HEK293 (cell line): ENCODE measurements at regions not wholly inside any gene's neighbourhood (a gene's known extent, or its start where the extent isn't known, plus 50 kb on each side); places are given as distances from the start of the nearest gene placed in this dataset.
A peak's percentile ranks its signal among the peaks of the same experiment; 100 is the strongest.

ENCODE experiments used
- CTCF ChIP-seq: fragments of 450-650 bp; formaldehyde crosslinking; IDR thresholded peaks from 2 replicates; pipeline ENCODE4 v1.5.1; 2016; ENCODE audit warnings: missing biosample characterization, missing genetic modification characterization
- FEZF1 ChIP-seq: fragments of 450-650 bp; formaldehyde crosslinking; IDR thresholded peaks from 2 replicates; pipeline ENCODE4 v1.5.1; 2016; ENCODE audit warnings: missing biosample characterization, missing genetic modification characterization
- KLF8 ChIP-seq: fragments of 450-650 bp; formaldehyde crosslinking; IDR thresholded peaks from 2 replicates; pipeline ENCODE4 v1.5.1; 2016; ENCODE audit warnings: missing biosample characterization, missing genetic modification characterization
- RBAK ChIP-seq: fragments of 450-650 bp; formaldehyde crosslinking; IDR thresholded peaks from 2 replicates; pipeline ENCODE4 v1.5.1; 2016; ENCODE audit warnings: missing biosample characterization, missing genetic modification characterization
- SALL2 ChIP-seq: fragments of 450-650 bp; formaldehyde crosslinking; IDR thresholded peaks from 2 replicates; pipeline ENCODE4 v1.5.0; 2017; ENCODE audit warnings: missing biosample characterization, mild to moderate bottlenecking, missing genetic modification characterization, borderline replicate concordance
- SCRT2 ChIP-seq: fragments of 450-650 bp; formaldehyde crosslinking; IDR thresholded peaks from 2 replicates; pipeline ENCODE4 v1.5.1; 2016; ENCODE audit warnings: missing biosample characterization, missing genetic modification characterization
- SP2 ChIP-seq: fragments of 450-650 bp; formaldehyde crosslinking; IDR thresholded peaks from 2 replicates; pipeline ENCODE4 v1.5.1; 2016; ENCODE audit warnings: missing biosample characterization, missing genetic modification characterization
- TCF7L2 ChIP-seq: IDR thresholded peaks from 2 replicates; pipeline ENCODE4 v1.6.1; 2011; ENCODE audit warnings: low read depth, mild to moderate bottlenecking, inconsistent platforms, low read length, moderate library complexity, borderline replicate concordance
- ZBTB48 ChIP-seq: fragments of 450-650 bp; formaldehyde crosslinking; IDR thresholded peaks from 2 replicates; pipeline ENCODE4 v1.5.1; 2016; ENCODE audit warnings: missing biosample characterization, missing genetic modification characterization
- ZBTB6 ChIP-seq: fragments of 450-650 bp; formaldehyde crosslinking; IDR thresholded peaks from 2 replicates; pipeline ENCODE4 v1.5.1; 2017; ENCODE audit warnings: missing biosample characterization, missing genetic modification characterization
- ZNF140 ChIP-seq: fragments of 450-650 bp; formaldehyde crosslinking; IDR thresholded peaks from 2 replicates; pipeline ENCODE4 v1.5.1; 2016; ENCODE audit warnings: missing biosample characterization, missing genetic modification characterization
- ZNF18 ChIP-seq: fragments of 450-650 bp; formaldehyde crosslinking; IDR thresholded peaks from 2 replicates; pipeline ENCODE4 v1.5.1; 2016; ENCODE audit warnings: missing biosample characterization, missing genetic modification characterization
- ZNF23 ChIP-seq: fragments of 450-650 bp; formaldehyde crosslinking; IDR thresholded peaks from 2 replicates; pipeline ENCODE4 v1.5.1; 2016; ENCODE audit warnings: missing biosample characterization, missing genetic modification characterization, borderline replicate concordance
- ZNF366 ChIP-seq: fragments of 450-650 bp; formaldehyde crosslinking; conservative IDR thresholded peaks from 2 replicates; pipeline ENCODE4 v1.5.1; 2016; ENCODE audit warnings: missing biosample characterization, missing genetic modification characterization
- ZNF37A ChIP-seq: fragments of 450-650 bp; IDR thresholded peaks from 2 replicates; pipeline ENCODE4 v1.5.1; 2018; ENCODE audit warnings: missing biosample characterization, missing genetic modification characterization
- ZNF398 ChIP-seq: fragments of 450-650 bp; formaldehyde crosslinking; IDR thresholded peaks from 2 replicates; pipeline ENCODE4 v1.5.1; 2017; ENCODE audit warnings: missing biosample characterization, missing genetic modification characterization
- ZNF449 ChIP-seq: fragments of 450-650 bp; formaldehyde crosslinking; IDR thresholded peaks from 2 replicates; pipeline ENCODE4 v1.5.1; 2017; ENCODE audit warnings: missing biosample characterization, mild to moderate bottlenecking, missing genetic modification characterization, moderate library complexity
- ZNF48 ChIP-seq: fragments of 450-650 bp; formaldehyde crosslinking; IDR thresholded peaks from 2 replicates; pipeline ENCODE4 v1.5.1; 2016; ENCODE audit warnings: missing biosample characterization, missing genetic modification characterization
- ZNF513 ChIP-seq: fragments of 450-650 bp; IDR thresholded peaks from 2 replicates; pipeline ENCODE4 v1.5.1; 2018; ENCODE audit warnings: missing biosample characterization, missing genetic modification characterization
- ZNF548 ChIP-seq: fragments of 450-650 bp; formaldehyde crosslinking; IDR thresholded peaks from 2 replicates; pipeline ENCODE4 v1.5.1; 2016; ENCODE audit warnings: missing biosample characterization, missing genetic modification characterization
- ZNF639 ChIP-seq: fragments of 450-650 bp; formaldehyde crosslinking; IDR thresholded peaks from 2 replicates; pipeline ENCODE4 v1.5.1; 2016; ENCODE audit warnings: missing biosample characterization, missing genetic modification characterization
- ZNF677 ChIP-seq: fragments of 450-650 bp; IDR thresholded peaks from 2 replicates; pipeline ENCODE4 v1.5.0; 2018; ENCODE audit warnings: missing biosample characterization, mild to moderate bottlenecking, missing genetic modification characterization, moderate library complexity
- ZNF76 ChIP-seq: fragments of 450-650 bp; formaldehyde crosslinking; IDR thresholded peaks from 2 replicates; pipeline ENCODE4; 2016; ENCODE audit warnings: low read depth, missing biosample characterization, missing genetic modification characterization, borderline replicate concordance
- ZNF776 ChIP-seq: fragments of 450-650 bp; formaldehyde crosslinking; IDR thresholded peaks from 2 replicates; pipeline ENCODE4 v1.5.0; 2017; ENCODE audit warnings: missing biosample characterization, missing genetic modification characterization, borderline replicate concordance
- ZNF777 ChIP-seq: fragments of 450-650 bp; formaldehyde crosslinking; IDR thresholded peaks from 2 replicates; pipeline ENCODE4 v1.5.1; 2017; ENCODE audit warnings: missing biosample characterization, missing genetic modification characterization, borderline replicate concordance
- ZSCAN16 ChIP-seq: fragments of 450-650 bp; formaldehyde crosslinking; IDR thresholded peaks from 2 replicates; pipeline ENCODE4 v1.5.1; 2016; ENCODE audit warnings: missing biosample characterization, missing genetic modification characterization
- ZSCAN30 ChIP-seq: fragments of 450-650 bp; IDR thresholded peaks from 2 replicates; pipeline ENCODE4 v1.5.1; 2018; ENCODE audit warnings: missing biosample characterization, mild to moderate bottlenecking, missing genetic modification characterization, moderate library complexity

- peak; percentile 90 for TF ChIP-seq KLF8
- peak; percentile 51 for TF ChIP-seq FEZF1 (tag by site-specific recombination)
- TF ChIP-seq ZNF398 (tag by site-specific recombination), result peak; percentile 43; the same call in 1 of the 2 replicates
- TF ChIP-seq ZNF76 (tag by site-specific recombination), result peak; percentile 63; the same call in 1 of the 2 replicates
- no peak for TF ChIP-seq ZNF777
- TF ChIP-seq RBAK, result no peak
- TF ChIP-seq CTCF, result no peak
- peak; percentile 48; the same call in 1 of the 2 replicates for TF ChIP-seq ZBTB6 (tag by site-specific recombination)
- no peak for TF ChIP-seq ZNF677
- TF ChIP-seq SCRT2 (tag by site-specific recombination), result peak; percentile 78
- no peak for TF ChIP-seq ZNF48 (tag by site-specific recombination)
- no peak for TF ChIP-seq ZNF37A (tag by site-specific recombination)
- TF ChIP-seq ZNF18 (tag by site-specific recombination), result 0 out of 2 replicates have a peak, but pooled peaks have one; percentile 61
- TF ChIP-seq ZBTB48 (tag by site-specific recombination), result peak; percentile 86
- TF ChIP-seq ZNF548 (tag by site-specific recombination), result no peak
- peak; percentile 95 for TF ChIP-seq ZNF639
- peak; percentile 96 for TF ChIP-seq ZSCAN30
- TF ChIP-seq ZNF23 (tag by site-specific recombination), result no peak
- TF ChIP-seq SALL2, result no peak
- TF ChIP-seq SP2 (tag by site-specific recombination), result peak; percentile 66
- peak; percentile 89 for TF ChIP-seq ZNF366 (tag by site-specific recombination)
- TF ChIP-seq ZSCAN16 (tag by site-specific recombination), result peak; percentile 99
- TF ChIP-seq ZNF140 (tag by site-specific recombination), result no peak
- TF ChIP-seq ZNF776 (tag by site-specific recombination), result no peak
- no peak for TF ChIP-seq TCF7L2
- peak; percentile 41; the same call in 1 of the 2 replicates for TF ChIP-seq ZNF449
- peak; percentile 53 for TF ChIP-seq ZNF513
Measured at GRCh38 chr1:148264374-148265276, 112.5 kb upstream of the NBPF11 start (continued).
